ENCODE measurements at regions not wholly inside any gene's neighbourhood (a gene's known extent, or its start where the extent isn't known, plus 50 kb on each side); places are given as distances from the start of the nearest gene placed in this dataset.
A peak's percentile ranks its signal among the peaks of the same experiment; 100 is the strongest.

DNA sequence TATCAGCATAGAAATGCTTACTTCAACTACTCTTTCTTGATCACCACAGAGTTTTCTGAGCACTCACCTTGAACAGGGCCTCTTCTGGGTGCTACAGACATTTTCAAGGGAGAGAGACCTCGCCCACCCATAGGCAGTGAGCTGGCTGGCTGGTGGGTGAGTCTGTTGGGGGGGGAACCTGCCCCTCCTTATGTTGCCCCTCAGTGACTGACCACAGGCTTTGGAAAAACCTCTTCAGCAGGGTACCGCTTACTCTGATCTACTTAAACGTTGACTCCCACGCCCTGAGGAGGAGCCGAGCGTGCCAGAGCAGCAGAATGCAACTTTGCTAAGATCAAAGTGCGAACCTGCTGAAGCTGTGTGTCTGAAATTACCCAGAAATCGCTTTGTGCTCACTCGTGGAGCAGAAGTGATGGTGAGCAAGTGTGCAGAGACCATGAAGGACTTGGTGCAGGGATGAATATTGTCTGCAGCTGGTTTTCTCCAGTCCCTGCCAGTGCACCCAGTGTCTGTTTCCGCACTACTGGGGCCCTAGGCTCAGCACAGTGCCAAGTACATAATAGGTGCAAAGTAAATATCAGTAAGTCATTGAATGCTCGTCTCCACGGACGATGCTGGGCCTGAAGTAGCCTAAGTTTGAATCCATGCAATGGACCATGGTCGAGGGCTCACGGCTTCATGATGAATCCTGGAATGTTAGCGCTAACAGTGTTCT lies 158.7 kb upstream of the IRF2BP2 start (continued):
- TF ChIP-seq, protein P1, sequence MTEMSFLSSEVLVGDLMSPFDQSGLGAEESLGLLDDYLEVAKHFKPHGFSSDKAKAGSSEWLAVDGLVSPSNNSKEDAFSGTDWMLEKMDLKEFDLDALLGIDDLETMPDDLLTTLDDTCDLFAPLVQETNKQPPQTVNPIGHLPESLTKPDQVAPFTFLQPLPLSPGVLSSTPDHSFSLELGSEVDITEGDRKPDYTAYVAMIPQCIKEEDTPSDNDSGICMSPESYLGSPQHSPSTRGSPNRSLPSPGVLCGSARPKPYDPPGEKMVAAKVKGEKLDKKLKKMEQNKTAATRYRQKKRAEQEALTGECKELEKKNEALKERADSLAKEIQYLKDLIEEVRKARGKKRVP (CRISPR knock-in tag; IDR thresholded peaks at IDR 0.05) = no peak
- TF ChIP-seq CREM (IDR thresholded peaks at IDR 0.05) (peak; percentile 27; the same call in 1 of the 2 replicates), CREM (CRISPR knock-in tag; IDR thresholded peaks at IDR 0.05) (no peak), ZNF224 (CRISPR knock-in tag; IDR thresholded peaks at IDR 0.05) (no peak), BHLHE40 (IDR thresholded peaks at IDR 0.05; ENCODE audit: low read length) (peak; percentile 58), ZNF775 (CRISPR knock-in tag; IDR thresholded peaks at IDR 0.05; ENCODE audit: borderline replicate concordance) (no peak), ZNF839 (CRISPR knock-in tag; IDR thresholded peaks at IDR 0.05; ENCODE audit: borderline replicate concordance) (no peak), TBX2 (CRISPR knock-in tag; IDR thresholded peaks at IDR 0.05; ENCODE audit: borderline replicate concordance) (peak; percentile 55; the same call in 1 of the 2 replicates), TBP (CRISPR knock-in tag; IDR thresholded peaks at IDR 0.05) (no peak), ARHGAP35 (CRISPR knock-in tag; IDR thresholded peaks at IDR 0.05; ENCODE audit: borderline replicate concordance) (no peak; the same call in 1 of the 2 replicates), ZNF30 (CRISPR knock-in tag; IDR thresholded peaks at IDR 0.05) (no peak), FOXA3 (CRISPR knock-in tag; IDR thresholded peaks at IDR 0.05) (peak; percentile 30; the same call in 1 of the 2 replicates), ZNF138 (CRISPR knock-in tag; IDR thresholded peaks at IDR 0.05; ENCODE audit: low read depth) (0 out of 2 replicates have a peak, but pooled peaks have one; percentile 36), MAFG (CRISPR knock-in tag; IDR thresholded peaks at IDR 0.05) (no peak), ZNF556 (CRISPR knock-in tag; IDR thresholded peaks at IDR 0.05; ENCODE audit: borderline replicate concordance) (no peak; the same call in 1 of the 2 replicates)
- TF ChIP-seq, protein P2, sequence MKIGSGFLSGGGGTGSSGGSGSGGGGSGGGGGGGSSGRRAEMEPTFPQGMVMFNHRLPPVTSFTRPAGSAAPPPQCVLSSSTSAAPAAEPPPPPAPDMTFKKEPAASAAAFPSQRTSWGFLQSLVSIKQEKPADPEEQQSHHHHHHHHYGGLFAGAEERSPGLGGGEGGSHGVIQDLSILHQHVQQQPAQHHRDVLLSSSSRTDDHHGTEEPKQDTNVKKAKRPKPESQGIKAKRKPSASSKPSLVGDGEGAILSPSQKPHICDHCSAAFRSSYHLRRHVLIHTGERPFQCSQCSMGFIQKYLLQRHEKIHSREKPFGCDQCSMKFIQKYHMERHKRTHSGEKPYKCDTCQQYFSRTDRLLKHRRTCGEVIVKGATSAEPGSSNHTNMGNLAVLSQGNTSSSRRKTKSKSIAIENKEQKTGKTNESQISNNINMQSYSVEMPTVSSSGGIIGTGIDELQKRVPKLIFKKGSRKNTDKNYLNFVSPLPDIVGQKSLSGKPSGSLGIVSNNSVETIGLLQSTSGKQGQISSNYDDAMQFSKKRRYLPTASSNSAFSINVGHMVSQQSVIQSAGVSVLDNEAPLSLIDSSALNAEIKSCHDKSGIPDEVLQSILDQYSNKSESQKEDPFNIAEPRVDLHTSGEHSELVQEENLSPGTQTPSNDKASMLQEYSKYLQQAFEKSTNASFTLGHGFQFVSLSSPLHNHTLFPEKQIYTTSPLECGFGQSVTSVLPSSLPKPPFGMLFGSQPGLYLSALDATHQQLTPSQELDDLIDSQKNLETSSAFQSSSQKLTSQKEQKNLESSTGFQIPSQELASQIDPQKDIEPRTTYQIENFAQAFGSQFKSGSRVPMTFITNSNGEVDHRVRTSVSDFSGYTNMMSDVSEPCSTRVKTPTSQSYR (CRISPR knock-in tag; IDR thresholded peaks at IDR 0.05; ENCODE audit: borderline replicate concordance) = no peak
- TF ChIP-seq, protein P3, sequence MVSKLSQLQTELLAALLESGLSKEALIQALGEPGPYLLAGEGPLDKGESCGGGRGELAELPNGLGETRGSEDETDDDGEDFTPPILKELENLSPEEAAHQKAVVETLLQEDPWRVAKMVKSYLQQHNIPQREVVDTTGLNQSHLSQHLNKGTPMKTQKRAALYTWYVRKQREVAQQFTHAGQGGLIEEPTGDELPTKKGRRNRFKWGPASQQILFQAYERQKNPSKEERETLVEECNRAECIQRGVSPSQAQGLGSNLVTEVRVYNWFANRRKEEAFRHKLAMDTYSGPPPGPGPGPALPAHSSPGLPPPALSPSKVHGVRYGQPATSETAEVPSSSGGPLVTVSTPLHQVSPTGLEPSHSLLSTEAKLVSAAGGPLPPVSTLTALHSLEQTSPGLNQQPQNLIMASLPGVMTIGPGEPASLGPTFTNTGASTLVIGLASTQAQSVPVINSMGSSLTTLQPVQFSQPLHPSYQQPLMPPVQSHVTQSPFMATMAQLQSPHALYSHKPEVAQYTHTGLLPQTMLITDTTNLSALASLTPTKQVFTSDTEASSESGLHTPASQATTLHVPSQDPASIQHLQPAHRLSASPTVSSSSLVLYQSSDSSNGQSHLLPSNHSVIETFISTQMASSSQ (IDR thresholded peaks at IDR 0.05; ENCODE audit: low read depth) = peak; percentile 36; the same call in 1 of the 2 replicates
- TF ChIP-seq, protein P3 (CRISPR knock-in tag; IDR thresholded peaks at IDR 0.05; ENCODE audit: borderline replicate concordance) = no peak
- TF ChIP-seq, protein P4, sequence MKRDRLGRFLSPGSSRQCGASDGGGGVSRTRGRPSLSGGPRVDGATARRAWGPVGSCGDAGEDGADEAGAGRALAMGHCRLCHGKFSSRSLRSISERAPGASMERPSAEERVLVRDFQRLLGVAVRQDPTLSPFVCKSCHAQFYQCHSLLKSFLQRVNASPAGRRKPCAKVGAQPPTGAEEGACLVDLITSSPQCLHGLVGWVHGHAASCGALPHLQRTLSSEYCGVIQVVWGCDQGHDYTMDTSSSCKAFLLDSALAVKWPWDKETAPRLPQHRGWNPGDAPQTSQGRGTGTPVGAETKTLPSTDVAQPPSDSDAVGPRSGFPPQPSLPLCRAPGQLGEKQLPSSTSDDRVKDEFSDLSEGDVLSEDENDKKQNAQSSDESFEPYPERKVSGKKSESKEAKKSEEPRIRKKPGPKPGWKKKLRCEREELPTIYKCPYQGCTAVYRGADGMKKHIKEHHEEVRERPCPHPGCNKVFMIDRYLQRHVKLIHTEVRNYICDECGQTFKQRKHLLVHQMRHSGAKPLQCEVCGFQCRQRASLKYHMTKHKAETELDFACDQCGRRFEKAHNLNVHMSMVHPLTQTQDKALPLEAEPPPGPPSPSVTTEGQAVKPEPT (CRISPR knock-in tag; IDR thresholded peaks at IDR 0.05; ENCODE audit: low read depth) = no peak
